Spleen (tissue), 7 donors: ENCODE measurements at regions not wholly inside any gene's neighbourhood (a gene's known extent, or its start where the extent isn't known, plus 50 kb on each side); places are given as distances from the start of the nearest gene placed in this dataset.

Experiments used
- CTCF ChIP-seq, 11 experiments: fragments of 200-600 bp in 7 of 11; fragments of 450-650 bp in 4 of 11; sonication (generic) in 4 of 11; IDR thresholded peaks in 8 of 11; conservative IDR thresholded peaks in 3 of 11; 1 replicate in 7 of 11; 2 replicates in 4 of 11; pipeline versions ENCODE4 v1.4.0 to v1.8.0; 2016 to 2021; ENCODE audit warnings: antibody characterized with exemption in 11 of 11, inconsistent platforms in 4 of 11, mild to moderate bottlenecking in 1 of 11
- POLR2A ChIP-seq, 3 donors: fragments of 450-650 bp; IDR thresholded peaks; one replicate each; pipeline ENCODE4 v1.5.1; 2017; ENCODE audit warnings: antibody characterized with exemption in 3 of 3, mild to moderate bottlenecking in 1 of 3
- POLR2AphosphoS5 ChIP-seq, 3 donors: sonication (generic); formaldehyde crosslinking; IDR thresholded peaks; one replicate each; pipeline ENCODE4 v1.5.1; 2017; ENCODE audit warnings: antibody characterized with exemption in 3 of 3
- donor health status: DM: no; HTN: no; CAD: no; lungs with moderate emphysema.
- donor health status: DM: no; HTN: no; CAD: no.
- donor health status: DM: no; HTN: no; CAD: no.

- no peak for TF ChIP-seq CTCF (IDR thresholded peaks at IDR 0.05 in 8 of 11, conservative IDR thresholded peaks at IDR 0.05 in 3 of 11)
- no peak for TF ChIP-seq POLR2A (IDR thresholded peaks at IDR 0.05)
- no peak for TF ChIP-seq POLR2AphosphoS5 (IDR thresholded peaks at IDR 0.05)
Measured at GRCh38 chr9:31585158-31585557, 799.3 kb upstream of the ACO1 start.
